ENCODE measurements at regions not wholly inside any gene's neighbourhood (a gene's known extent, or its start where the extent isn't known, plus 50 kb on each side); places are given as distances from the start of the nearest gene placed in this dataset.

GRCh38 chr1:234683127-234683860 lies 73.3 kb upstream of the IRF2BP2 start:
- intact Hi-C loops (cut with DNase I; ENCODE audit: low total_unique reads), result no loop called here
- H3K9me3 ChIP-seq, result no peaks in the 10 kb centered on the region
- no peaks in the 10 kb centered on the region for H3K4me1 ChIP-seq
- peak overlapping the region; percentile 15 to 61 for H3K27ac ChIP-seq
- H3K27me3 ChIP-seq, result no peaks in the 10 kb centered on the region
- no peak overlapping the region for H3K4me3 ChIP-seq
- TF ChIP-seq POLR2A (IDR thresholded peaks at IDR 0.05), result no peak
- TF ChIP-seq, protein P1, sequence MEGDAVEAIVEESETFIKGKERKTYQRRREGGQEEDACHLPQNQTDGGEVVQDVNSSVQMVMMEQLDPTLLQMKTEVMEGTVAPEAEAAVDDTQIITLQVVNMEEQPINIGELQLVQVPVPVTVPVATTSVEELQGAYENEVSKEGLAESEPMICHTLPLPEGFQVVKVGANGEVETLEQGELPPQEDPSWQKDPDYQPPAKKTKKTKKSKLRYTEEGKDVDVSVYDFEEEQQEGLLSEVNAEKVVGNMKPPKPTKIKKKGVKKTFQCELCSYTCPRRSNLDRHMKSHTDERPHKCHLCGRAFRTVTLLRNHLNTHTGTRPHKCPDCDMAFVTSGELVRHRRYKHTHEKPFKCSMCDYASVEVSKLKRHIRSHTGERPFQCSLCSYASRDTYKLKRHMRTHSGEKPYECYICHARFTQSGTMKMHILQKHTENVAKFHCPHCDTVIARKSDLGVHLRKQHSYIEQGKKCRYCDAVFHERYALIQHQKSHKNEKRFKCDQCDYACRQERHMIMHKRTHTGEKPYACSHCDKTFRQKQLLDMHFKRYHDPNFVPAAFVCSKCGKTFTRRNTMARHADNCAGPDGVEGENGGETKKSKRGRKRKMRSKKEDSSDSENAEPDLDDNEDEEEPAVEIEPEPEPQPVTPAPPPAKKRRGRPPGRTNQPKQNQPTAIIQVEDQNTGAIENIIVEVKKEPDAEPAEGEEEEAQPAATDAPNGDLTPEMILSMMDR (IDR thresholded peaks at IDR 0.05), result no peak
- no peak for DNase-seq
- H3K36me3 ChIP-seq, result no peaks in the 10 kb centered on the region

GRCh38 chr1:234681990-234682389 lies 72.0 kb upstream of the IRF2BP2 start:
- Histone ChIP-seq H3K27me3 (no peaks in the 10 kb centered on the region), H3K36me3 (no peaks in the 10 kb centered on the region), H3K4me1 (no peaks in the 10 kb centered on the region), H3K27ac (no peak overlapping the region), H3K9me3 (no peaks in the 10 kb centered on the region), H3K4me3 (no peak overlapping the region)
- intact Hi-C loops (cut with DNase I; ENCODE audit: low total_unique reads), result no loop called here
- DNase-seq, result no peak
- TF ChIP-seq, protein P1 (IDR thresholded peaks at IDR 0.05), result no peak
- no peak for TF ChIP-seq POLR2A (IDR thresholded peaks at IDR 0.05)

- Histone ChIP-seq H3K4me3 (no peak overlapping the region), H3K27me3 (no peaks in the 10 kb centered on the region), H3K4me1 (no peaks in the 10 kb centered on the region), H3K9me3 (no peaks in the 10 kb centered on the region), H3K27ac (no peak overlapping the region), H3K36me3 (no peaks in the 10 kb centered on the region)
- TF ChIP-seq POLR2A (IDR thresholded peaks at IDR 0.05), result no peak
- TF ChIP-seq, protein P1 (IDR thresholded peaks at IDR 0.05), result no peak
- DNase-seq, result no peak
- intact Hi-C loops (cut with DNase I; ENCODE audit: low total_unique reads), result no loop called here
Measured at GRCh38 chr1:234681065-234681464, 71.1 kb upstream of the IRF2BP2 start.

DNA sequence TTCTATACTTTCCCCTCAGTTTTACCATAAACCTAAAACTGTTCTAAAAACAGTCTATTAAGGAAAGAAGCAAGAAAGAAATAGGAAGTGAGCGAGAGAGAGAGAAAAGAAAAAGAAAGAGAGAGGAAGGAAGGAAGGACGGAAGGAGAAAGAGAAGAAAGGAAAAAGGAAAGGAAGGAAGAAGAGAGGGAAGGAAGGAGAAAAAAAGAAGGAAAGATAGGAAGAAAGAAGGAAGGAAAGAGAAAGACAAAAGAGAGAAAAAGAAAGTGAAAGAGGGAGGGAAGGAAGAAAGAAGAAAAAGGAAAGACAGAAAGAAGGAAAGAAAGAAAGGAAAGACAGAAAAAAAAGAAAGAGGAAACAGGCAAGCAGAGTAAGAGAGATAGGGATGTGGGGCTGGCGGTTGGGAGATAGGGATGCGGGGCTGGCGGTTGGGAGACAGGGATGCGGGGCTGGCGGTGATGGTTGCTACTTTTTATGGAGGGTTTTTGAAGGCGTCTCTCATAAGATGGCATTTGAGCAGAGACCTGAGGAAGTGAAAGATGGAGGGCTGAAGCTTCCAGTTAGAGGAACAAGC lies 70.4 kb upstream of the IRF2BP2 start:
- no peaks in the 10 kb centered on the region for H3K4me1 ChIP-seq
- H3K27ac ChIP-seq, result no peak overlapping the region
- TF ChIP-seq POLR2A (IDR thresholded peaks at IDR 0.05), result no peak
- TF ChIP-seq, protein P1 (IDR thresholded peaks at IDR 0.05), result no peak
- no peaks in the 10 kb centered on the region for H3K9me3 ChIP-seq
- H3K4me3 ChIP-seq, result no peak overlapping the region
- no peak for DNase-seq
- H3K27me3 ChIP-seq, result no peaks in the 10 kb centered on the region
- intact Hi-C loops (cut with DNase I; ENCODE audit: low total_unique reads), result no loop called here
- no peaks in the 10 kb centered on the region for H3K36me3 ChIP-seq

DNA sequence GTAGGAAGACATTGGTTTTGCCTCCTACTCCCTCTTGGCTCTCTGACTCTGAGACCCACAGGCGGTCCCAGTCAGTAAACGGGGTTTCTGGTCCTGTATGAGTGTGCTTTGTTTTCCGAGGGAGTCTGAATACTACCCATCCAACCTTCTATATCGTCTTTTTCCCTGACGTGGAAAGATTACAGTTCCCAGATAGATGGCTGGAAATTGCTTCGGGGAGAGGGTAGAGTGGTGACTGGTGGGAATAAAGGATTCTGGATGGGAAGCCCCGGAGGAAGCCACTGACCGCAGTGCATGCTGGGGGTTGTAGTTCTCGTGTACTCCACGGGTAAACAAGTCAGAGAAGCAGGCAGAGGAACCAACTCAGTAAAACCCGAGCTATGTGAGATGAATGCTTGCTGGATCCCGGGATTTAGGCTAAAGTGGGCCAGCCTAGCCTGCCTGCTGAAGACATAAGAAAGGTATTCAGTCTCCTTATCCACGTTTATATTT lies 66.2 kb upstream of the IRF2BP2 start:
- no peaks in the 10 kb centered on the region for H3K27me3 ChIP-seq
- intact Hi-C loops (cut with DNase I; ENCODE audit: low total_unique reads), result no loop called here
- DNase-seq, result peak; percentile 84 to 88
- H3K4me3 ChIP-seq, result peak overlapping the region; percentile 17 to 26
- H3K27ac ChIP-seq, result peak overlapping the region; percentile 60 to 67
- no peaks in the 10 kb centered on the region for H3K4me1 ChIP-seq
- no peaks in the 10 kb centered on the region for H3K36me3 ChIP-seq
- TF ChIP-seq POLR2A (IDR thresholded peaks at IDR 0.05), result no peak
- TF ChIP-seq, protein P1 (IDR thresholded peaks at IDR 0.05), result no peak
- H3K9me3 ChIP-seq, result no peaks in the 10 kb centered on the region

All from uterus (tissue), 3 donors.